ENCODE measurements at regions not wholly inside any gene's neighbourhood (a gene's known extent, or its start where the extent isn't known, plus 50 kb on each side); places are given as distances from the start of the nearest gene placed in this dataset.

DNA sequence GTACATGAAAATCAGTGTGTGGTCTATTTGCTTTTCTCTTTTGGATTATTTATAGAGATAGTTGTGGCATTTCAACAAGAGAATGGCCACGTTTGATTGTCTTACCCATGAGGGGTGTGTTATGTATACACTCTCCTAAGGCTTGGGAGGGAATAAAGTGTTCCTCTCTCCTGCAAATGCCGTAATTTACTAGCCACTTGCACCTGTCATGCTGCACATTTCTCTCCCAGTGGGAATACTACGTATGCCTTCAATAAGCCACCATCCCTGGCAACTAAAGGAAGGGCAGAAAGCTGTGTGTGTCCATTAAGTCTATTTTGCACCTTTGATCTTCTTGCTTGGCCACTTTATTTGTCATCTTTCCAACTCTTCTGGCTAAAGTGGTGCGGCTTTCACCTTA is 541.2 kb downstream of the QKI start:
- Histone ChIP-seq H3K56ac (ENCODE audit: insufficient read length, low read depth, low read length) (no peak overlapping the region), H3K9me3 (ENCODE audit: control insufficient read depth, low read depth, low read length) (no peaks in the 10 kb centered on the region), H3K4ac (ENCODE audit: low read depth, low read length) (no peak overlapping the region), H4K8ac (replicated peaks; ENCODE audit: insufficient read length, low read depth, low read length) (no peak overlapping the region), H3K18ac (ENCODE audit: insufficient read length, low read depth, low read length) (no peak overlapping the region), H2AK5ac (ENCODE audit: insufficient read length, low read length) (no peak overlapping the region), H4K5ac (ENCODE audit: insufficient read length, low read depth, low read length) (no peak overlapping the region), H3T11ph (ENCODE audit: low read length) (no peak overlapping the region), H3K79me1 (ENCODE audit: insufficient read depth, low read depth, low read length, poor library complexity, severe bottlenecking) (no peaks in the 10 kb centered on the region), H3K9ac (ENCODE audit: extremely low read depth, insufficient read length, low read length) (no peak overlapping the region), H3K4me1 (ENCODE audit: insufficient read depth, low read length) (no peaks in the 10 kb centered on the region; the same call in 1 of the 2 replicates), H3K79me2 (ENCODE audit: insufficient read depth, low read length) (no peaks in the 10 kb centered on the region), H2BK120ac (ENCODE audit: low read depth, low read length, poor library complexity, severe bottlenecking) (no peak overlapping the region), H3K27me3 (ENCODE audit: insufficient read depth, low read length) (no peaks in the 10 kb centered on the region), H2BK20ac (ENCODE audit: low read depth, low read length, poor library complexity, severe bottlenecking) (no peak overlapping the region), H3K23me2 (ENCODE audit: insufficient read length, low read depth, low read length, poor library complexity, severe bottlenecking) (no peaks in the 10 kb centered on the region), H2BK15ac (ENCODE audit: low read depth, low read length) (no peak overlapping the region), H3K27ac (ENCODE audit: insufficient read length, low read depth, low read length) (no peak overlapping the region), H4K20me1 (ENCODE audit: control insufficient read depth, insufficient read depth, insufficient read length) (no peaks in the 10 kb centered on the region), H2AFZ (ENCODE audit: low read length) (no peak overlapping the region), H3K23ac (ENCODE audit: insufficient read length, low read depth, low read length) (no peak overlapping the region), H3K14ac (ENCODE audit: insufficient read depth, low read length) (no peak overlapping the region), H4K91ac (ENCODE audit: insufficient read length, low read depth, low read length) (no peak overlapping the region), H2BK5ac (ENCODE audit: insufficient read length, low read length) (no peak overlapping the region), H2BK12ac (ENCODE audit: insufficient read length, low read depth, low read length) (no peak overlapping the region), H3K4me2 (ENCODE audit: insufficient read depth, insufficient read length, low read length) (no peak overlapping the region)
- TF ChIP-seq, protein P1, sequence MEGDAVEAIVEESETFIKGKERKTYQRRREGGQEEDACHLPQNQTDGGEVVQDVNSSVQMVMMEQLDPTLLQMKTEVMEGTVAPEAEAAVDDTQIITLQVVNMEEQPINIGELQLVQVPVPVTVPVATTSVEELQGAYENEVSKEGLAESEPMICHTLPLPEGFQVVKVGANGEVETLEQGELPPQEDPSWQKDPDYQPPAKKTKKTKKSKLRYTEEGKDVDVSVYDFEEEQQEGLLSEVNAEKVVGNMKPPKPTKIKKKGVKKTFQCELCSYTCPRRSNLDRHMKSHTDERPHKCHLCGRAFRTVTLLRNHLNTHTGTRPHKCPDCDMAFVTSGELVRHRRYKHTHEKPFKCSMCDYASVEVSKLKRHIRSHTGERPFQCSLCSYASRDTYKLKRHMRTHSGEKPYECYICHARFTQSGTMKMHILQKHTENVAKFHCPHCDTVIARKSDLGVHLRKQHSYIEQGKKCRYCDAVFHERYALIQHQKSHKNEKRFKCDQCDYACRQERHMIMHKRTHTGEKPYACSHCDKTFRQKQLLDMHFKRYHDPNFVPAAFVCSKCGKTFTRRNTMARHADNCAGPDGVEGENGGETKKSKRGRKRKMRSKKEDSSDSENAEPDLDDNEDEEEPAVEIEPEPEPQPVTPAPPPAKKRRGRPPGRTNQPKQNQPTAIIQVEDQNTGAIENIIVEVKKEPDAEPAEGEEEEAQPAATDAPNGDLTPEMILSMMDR (conservative IDR thresholded peaks at IDR 0.05) = no peak
- Mint-ChIP-seq H3K27ac (no peak overlapping the region), H3K4me1 (peaks cover 49% of the 10 kb centered on the region in 2 experiments), H3K27me3 (ENCODE audit: low read depth) (no peaks in the 10 kb centered on the region), H3K9me3 (peaks cover 0 to 2% of the 10 kb centered on the region in 2 experiments; a peak in 1 of 5 replicates), H3K4me3 (no peak overlapping the region), H3K36me3 (ENCODE audit: insufficient read depth in 1 of 3, low read depth in 3 of 3) (no peaks in the 10 kb centered on the region; a peak in 1 of 7 replicates)
- WGBS (ENCODE audit: extremely low coverage, insufficient read length, low lambda C conversion rate) = no CpG with 5 or more reads among the region's 4 CpGs
- no peak for DNase-seq

Measured in H9 (cell line).